Cardiac fibroblast (primary cell): ENCODE measurements at regions not wholly inside any gene's neighbourhood (a gene's known extent, or its start where the extent isn't known, plus 50 kb on each side); places are given as distances from the start of the nearest gene placed in this dataset.
A peak's percentile ranks its signal among the peaks of the same experiment; 100 is the strongest.

Source experiments
- DNase-seq, 2 donors: peaks; one replicate each; pipeline versions ENCODE4 v3.0.0 to v3.0.0-alpha.2; 2010; ENCODE audit warnings: low read depth in 2 of 2
- H3K4me3 ChIP-seq, 2 donors: replicated peaks in 1 of 2; 1 replicate in 1 of 2; 2 replicates in 1 of 2; pipeline ENCODE4 v1.5.1; 2011; ENCODE audit warnings: low read depth in 2 of 2, low read length in 2 of 2, mild to moderate bottlenecking in 2 of 2, moderate library complexity in 1 of 2
- CTCF ChIP-seq: IDR thresholded peaks from one replicate; pipeline ENCODE4 v1.5.1; 2011; ENCODE audit warnings: low read depth, mild to moderate bottlenecking, low read length, inconsistent platforms

- DNase-seq = no peak
- TF ChIP-seq CTCF = no peak
- H3K4me3 ChIP-seq = no peak overlapping the region
These were observed 92.0 kb upstream of the GDF10 start for GRCh38 chr10:47207894-47208469.

- DNase-seq = no peak
- no peak overlapping the region for H3K4me3 ChIP-seq
- TF ChIP-seq CTCF = no peak
These were observed 90.5 kb upstream of the GDF10 start for GRCh38 chr10:47209466-47209865.

- no peak for TF ChIP-seq CTCF
- H3K4me3 ChIP-seq = no peak overlapping the region
- DNase-seq = peak in 1 of 2 donors; percentile 2
These were observed 85.5 kb upstream of the GDF10 start for GRCh38 chr10:47214520-47214919.

GRCh38 chr10:47217113-47217512 is 82.9 kb upstream of the GDF10 start:
- no peak for TF ChIP-seq CTCF
- no peak overlapping the region for H3K4me3 ChIP-seq
- DNase-seq = no peak

GRCh38 chr10:47218803-47219202 is 81.2 kb upstream of the GDF10 start:
- no peak overlapping the region for H3K4me3 ChIP-seq
- no peak for DNase-seq
- no peak for TF ChIP-seq CTCF

- H3K4me3 ChIP-seq = no peak overlapping the region
- TF ChIP-seq CTCF = no peak
These were observed 77.5 kb upstream of the GDF10 start for GRCh38 chr10:47222461-47222860.

GRCh38 chr10:47223236-47223635 is 76.8 kb upstream of the GDF10 start:
- no peak for TF ChIP-seq CTCF
- no peak overlapping the region for H3K4me3 ChIP-seq
- DNase-seq = no peak

More at GRCh38 chr10:47222461-47222860, 77.5 kb upstream of the GDF10 start:
- DNase-seq = no peak
